ENCODE measurements at regions not wholly inside any gene's neighbourhood (a gene's known extent, or its start where the extent isn't known, plus 50 kb on each side); places are given as distances from the start of the nearest gene placed in this dataset.

- no peak for TF ChIP-seq CTCF (IDR thresholded peaks at IDR 0.05; ENCODE audit: insufficient read depth, low read length, severe bottlenecking)
- Histone ChIP-seq H3K36me3 (ENCODE audit: control insufficient read depth, insufficient read depth, low read length) (no peaks in the 10 kb centered on the region), H3K27me3 (ENCODE audit: control insufficient read depth, insufficient read depth, low read length) (peaks cover 21% of the 10 kb centered on the region), H3K4me3 (ENCODE audit: low read depth, low read length) (no peak overlapping the region)
- DNase-seq (ENCODE audit: low read depth) (peak; percentile 4), FAIRE-seq (no peak)
Measured at GRCh38 chr7:155997431-155998327, 185.4 kb upstream of the SHH start.

DNA sequence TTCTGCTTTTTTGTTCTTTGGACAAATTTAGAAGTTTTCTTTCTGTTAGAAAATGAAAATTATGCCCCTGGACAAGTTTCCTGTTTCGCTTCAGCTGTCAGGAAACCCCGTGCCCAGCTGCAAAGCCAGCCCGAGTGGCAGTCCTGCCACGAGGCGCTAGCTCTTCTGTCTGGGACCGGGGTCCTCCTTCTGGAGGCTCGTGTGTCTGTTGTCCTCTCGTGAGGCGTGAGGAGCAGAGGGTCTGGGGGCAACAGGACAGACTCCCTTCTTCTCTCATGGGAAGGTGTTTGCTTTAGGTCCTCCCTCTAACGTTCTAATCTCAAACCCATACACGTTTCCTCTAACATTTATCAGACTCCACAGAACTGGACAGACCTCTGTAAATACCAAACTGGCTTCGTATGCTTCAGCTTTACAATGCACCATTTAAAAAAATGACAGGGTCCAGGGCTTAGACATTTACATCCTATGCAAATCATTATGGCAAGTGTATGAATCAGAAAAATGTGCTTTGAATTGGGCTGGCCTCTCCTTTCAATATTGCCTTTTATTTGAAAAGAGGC, 184.5 kb upstream of the SHH start:
- DNase-seq (ENCODE audit: low read depth) (no peak), FAIRE-seq (no peak)
- TF ChIP-seq CTCF (IDR thresholded peaks at IDR 0.05; ENCODE audit: insufficient read depth, low read length, severe bottlenecking) = no peak

GRCh38 chr7:155995183-155995612, 182.9 kb upstream of the SHH start:
- no peak overlapping the region for H3K4me3 ChIP-seq (ENCODE audit: low read depth, low read length)
- no peaks in the 10 kb centered on the region for H3K36me3 ChIP-seq (ENCODE audit: control insufficient read depth, insufficient read depth, low read length)
- DNase-seq (ENCODE audit: low read depth) (no peak), FAIRE-seq (no peak)
- no peak for TF ChIP-seq CTCF (IDR thresholded peaks at IDR 0.05; ENCODE audit: insufficient read depth, low read length, severe bottlenecking)
- peaks cover 21% of the 10 kb centered on the region for H3K27me3 ChIP-seq (ENCODE audit: control insufficient read depth, insufficient read depth, low read length)

More for the DNA sequence above, 184.5 kb upstream of the SHH start:
- H3K27me3 ChIP-seq (ENCODE audit: control insufficient read depth, insufficient read depth, low read length) = peaks cover 21% of the 10 kb centered on the region
- H3K4me3 ChIP-seq (ENCODE audit: low read depth, low read length) = no peak overlapping the region
- H3K36me3 ChIP-seq (ENCODE audit: control insufficient read depth, insufficient read depth, low read length) = no peaks in the 10 kb centered on the region

DNA sequence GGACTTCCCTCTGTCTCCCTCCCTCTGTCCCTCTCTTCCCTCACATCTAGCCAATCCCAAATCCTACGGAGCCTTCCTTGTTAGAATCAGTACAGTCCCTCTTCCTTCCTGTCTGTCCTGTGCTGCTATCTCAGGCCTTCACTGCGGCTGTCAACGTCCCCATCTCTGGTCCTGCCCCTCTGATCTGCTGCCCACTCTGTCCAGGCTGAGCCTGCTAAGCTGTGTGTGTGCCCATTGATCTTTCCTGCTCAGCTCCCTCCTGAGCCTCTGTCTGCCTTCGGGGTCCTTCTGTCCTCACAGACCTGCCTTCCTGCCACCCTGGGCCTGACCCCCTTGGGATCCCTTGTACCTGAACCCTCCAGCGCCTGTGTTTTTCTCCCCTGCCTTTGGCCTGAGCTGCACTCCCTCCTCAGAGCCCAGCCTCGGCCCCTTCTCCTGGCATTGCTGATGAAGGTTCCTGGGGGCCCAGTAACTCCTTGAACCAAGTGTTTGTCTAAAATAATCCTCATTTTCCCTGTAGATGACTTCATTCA, 182.1 kb upstream of the SHH start:
- peaks cover 21% of the 10 kb centered on the region for H3K27me3 ChIP-seq (ENCODE audit: control insufficient read depth, insufficient read depth, low read length)
- no peak overlapping the region for H3K4me3 ChIP-seq (ENCODE audit: low read depth, low read length)
- FAIRE-seq = no peak
- no peaks in the 10 kb centered on the region for H3K36me3 ChIP-seq (ENCODE audit: control insufficient read depth, insufficient read depth, low read length)
- TF ChIP-seq CTCF (IDR thresholded peaks at IDR 0.05; ENCODE audit: insufficient read depth, low read length, severe bottlenecking) = no peak
- DNase-seq (ENCODE audit: low read depth) = no peak

- TF ChIP-seq CTCF (IDR thresholded peaks at IDR 0.05; ENCODE audit: insufficient read depth, low read length, severe bottlenecking) = no peak
- FAIRE-seq = no peak
- Histone ChIP-seq H3K36me3 (ENCODE audit: control insufficient read depth, insufficient read depth, low read length) (no peaks in the 10 kb centered on the region), H3K27me3 (ENCODE audit: control insufficient read depth, insufficient read depth, low read length) (peaks cover 21% of the 10 kb centered on the region), H3K4me3 (ENCODE audit: low read depth, low read length) (no peak overlapping the region)
- DNase-seq (ENCODE audit: low read depth) = peak; percentile 44
Measured at GRCh38 chr7:155993420-155994278, 181.4 kb upstream of the SHH start.

All from bronchial epithelial cell (primary cell).